IMR-90 (cell line): ENCODE measurements at regions not wholly inside any gene's neighbourhood (a gene's known extent, or its start where the extent isn't known, plus 50 kb on each side); places are given as distances from the start of the nearest gene placed in this dataset.

Source experiments
- ATAC-seq: fragments of 200-7000 bp; cut with Tn5 transposase; 2 replicates; pipeline ENCODE4 v1.9.1; 2020; ENCODE audit warnings: low read depth, mild to moderate bottlenecking, moderate library complexity
- BruUV-seq: library from RNA; stranded (reverse); fragments of 400-500 nt; replicated peaks from 2 replicates; lab custom pipeline; 2021; lab: Mats Ljungman, UMichigan
- CTCF ChIA-PET: fragments of 300-600 bp; formaldehyde crosslinking; extraction: SDS; loops from one replicate; lab custom pipeline; 2021; ENCODE audit warnings: antibody characterized with exemption; lab: Yijun Ruan, JAX
- POLR2A ChIA-PET: fragments of 300-600 bp; sonication (Branson Sonifier 250); formaldehyde crosslinking; loops from one replicate; lab custom pipeline; 2022; ENCODE audit warnings: antibody characterized with exemption; ENCODE audit not compliant: unreplicated experiment; lab: Charles Lee
- DNase-seq: peaks from one replicate; pipeline ENCODE4 v3.0.0; 2013
- H2AFZ ChIP-seq: replicated peaks from 2 replicates; pipeline ENCODE3; 2013; ENCODE audit warnings: low read length, mild to moderate bottlenecking; ENCODE audit not compliant: poor library complexity
- H2AK5ac ChIP-seq: 2 replicates; pipeline ENCODE4 v1.6.1; 2013; ENCODE audit warnings: low read depth, low read length, inconsistent platforms
- H2AK9ac ChIP-seq: replicated peaks from 2 replicates; pipeline ENCODE3; 2013; ENCODE audit warnings: mild to moderate bottlenecking, low read depth, low read length, moderate library complexity; ENCODE audit not compliant: poor library complexity
- H2BK120ac ChIP-seq: 2 replicates; pipeline ENCODE4 v1.6.1; 2013; ENCODE audit warnings: low read depth, low read length, inconsistent platforms
- H2BK15ac ChIP-seq: 3 replicates; pipeline ENCODE4 v1.6.1; 2013; ENCODE audit warnings: low read depth, low read length, inconsistent platforms
- H2BK20ac ChIP-seq: 2 replicates; pipeline ENCODE4 v1.6.1; 2013; ENCODE audit warnings: low read depth, mild to moderate bottlenecking, inconsistent platforms, low read length, moderate library complexity
- H2BK5ac ChIP-seq: 2 replicates; pipeline ENCODE4 v1.6.1; 2013; ENCODE audit warnings: mild to moderate bottlenecking, low read depth, low read length, inconsistent platforms; ENCODE audit not compliant: poor library complexity, severe bottlenecking
- H3K14ac ChIP-seq: replicated peaks from 2 replicates; pipeline ENCODE4 v1.6.1; 2013; ENCODE audit warnings: low read depth, low read length, inconsistent platforms
- H3K18ac ChIP-seq: 2 replicates; pipeline ENCODE4 v1.6.1; 2013; ENCODE audit warnings: low read depth, low read length, control low read depth
- H3K23ac ChIP-seq: 2 replicates; pipeline ENCODE4 v1.6.1; 2013; ENCODE audit warnings: low read depth, low read length, inconsistent platforms
- H3K27ac ChIP-seq: 2 replicates; pipeline ENCODE4 v1.5.1; 2013; ENCODE audit warnings: mild to moderate bottlenecking, control low read depth, low read length; ENCODE audit not compliant: insufficient read depth
- H3K27me3 ChIP-seq: 2 replicates; pipeline ENCODE4 v1.6.1; 2013; ENCODE audit warnings: low read length; ENCODE audit not compliant: control insufficient read depth, insufficient read depth
- H3K36me3 ChIP-seq: 2 replicates; pipeline ENCODE4 v1.6.1; 2013; ENCODE audit warnings: low read length, mixed read lengths; ENCODE audit not compliant: control insufficient read depth, insufficient read depth
- H3K4ac ChIP-seq: 2 replicates; pipeline ENCODE4 v1.6.1; 2013; ENCODE audit warnings: low read depth, low read length, inconsistent platforms
- H3K4me1 ChIP-seq: 2 replicates; pipeline ENCODE4 v1.6.1; 2013; ENCODE audit warnings: low read length, mixed read lengths; ENCODE audit not compliant: control insufficient read depth, insufficient read depth
- H3K4me2 ChIP-seq: 2 replicates; pipeline ENCODE4 v1.6.1; 2013; ENCODE audit warnings: low read depth, mild to moderate bottlenecking, control low read depth, low read length, moderate library complexity
- H3K4me3 ChIP-seq: 2 replicates; pipeline ENCODE4 v1.5.1; 2013; ENCODE audit warnings: low read depth, mild to moderate bottlenecking, control low read depth, low read length, moderate library complexity; ENCODE audit not compliant: insufficient read depth
- H3K56ac ChIP-seq: 2 replicates; pipeline ENCODE4 v1.6.1; 2013; ENCODE audit warnings: low read length, inconsistent platforms; ENCODE audit not compliant: insufficient read depth; ENCODE audit errors: extremely low read depth
- H3K79me1 ChIP-seq, 2 experiments: 2 replicates each; pipeline ENCODE4 v1.6.1; 2013; ENCODE audit warnings: low read length in 2 of 2, inconsistent platforms in 1 of 2, low read depth in 1 of 2
- H3K9ac ChIP-seq: 2 replicates; pipeline ENCODE4 v1.6.1; 2013; ENCODE audit warnings: low read depth, low read length, control low read depth
- H3K9me1 ChIP-seq: 2 replicates; pipeline ENCODE4 v1.6.1; 2013; ENCODE audit warnings: low read length, inconsistent platforms; ENCODE audit not compliant: insufficient read depth
- H3K9me3 ChIP-seq: 2 replicates; pipeline ENCODE4 v1.6.1; 2013; ENCODE audit warnings: low read length; ENCODE audit not compliant: control insufficient read depth, insufficient read depth
- H4K20me1 ChIP-seq: 2 replicates; pipeline ENCODE4 v1.6.1; 2013; ENCODE audit warnings: low read length, inconsistent platforms; ENCODE audit not compliant: insufficient read depth
- H4K5ac ChIP-seq: 2 replicates; pipeline ENCODE4 v1.6.1; 2013; ENCODE audit warnings: mild to moderate bottlenecking, low read depth, low read length, control low read depth
- H4K8ac ChIP-seq, 2 experiments: 2 replicates each; pipeline ENCODE4 v1.6.1; 2013; ENCODE audit warnings: low read depth in 2 of 2, low read length in 2 of 2, control low read depth in 1 of 2, inconsistent platforms in 1 of 2
- H4K91ac ChIP-seq: 2 replicates; pipeline ENCODE4 v1.6.1; 2013; ENCODE audit warnings: low read depth, low read length, inconsistent platforms; ENCODE audit not compliant: insufficient read depth
- BHLHE40 ChIP-seq: fragments of 150-350 bp; IDR thresholded peaks from 2 replicates; pipeline ENCODE4 v1.6.1; 2016; ENCODE audit warnings: mild to moderate bottlenecking, low read depth, low read length
- MAFK ChIP-seq: IDR thresholded peaks from 2 replicates; pipeline ENCODE4 v1.6.1; 2012; ENCODE audit warnings: low read depth, low read length, improper control_type of control experiment
- MXI1 ChIP-seq: IDR thresholded peaks from 2 replicates; pipeline ENCODE4 v1.6.1; 2012; ENCODE audit warnings: low read depth, mild to moderate bottlenecking, low read length, moderate library complexity, borderline replicate concordance
- POLR2A ChIP-seq: IDR thresholded peaks from 2 replicates; pipeline ENCODE4 v1.6.1; 2012; ENCODE audit warnings: mild to moderate bottlenecking, low read depth, low read length
- RFX5 ChIP-seq: IDR thresholded peaks from 2 replicates; pipeline ENCODE4 v1.8.0; 2012; ENCODE audit warnings: low read depth, mild to moderate bottlenecking, low read length, moderate library complexity
- SMC3 ChIP-seq: fragments of 150-350 bp; IDR thresholded peaks from 2 replicates; pipeline ENCODE4 v1.6.1; 2016; ENCODE audit warnings: low read depth, mild to moderate bottlenecking, antibody characterized with exemption, low read length, moderate library complexity
- WGBS, 2 experiments: methylation state at CpG; one replicate each; pipeline versions ENCODE4 v1.1.5 to v1.1.7; 2013; ENCODE audit warnings: missing lambda C conversion rate in 2 of 2; ENCODE audit not compliant: insufficient read length in 1 of 2; ENCODE audit errors: extremely low coverage in 2 of 2; 5-methylcytosine and 5-hydroxymethylcytosine counted together
- dilution Hi-C: fragments of 300-500 bp; cut with HindIII; formaldehyde crosslinking; loops from one replicate; pipeline ENCODE4 v1.14.3; 2018; ENCODE audit warnings: low sequenced_read_pairs; ENCODE audit not compliant: unreplicated experiment
- in situ Hi-C: fragments of 300-500 bp; cut with MboI; formaldehyde crosslinking; loops from 3 replicates; pipeline ENCODE4 v1.14.3; 2019; ENCODE audit warnings: low sequenced_read_pairs, inconsistent platforms, mixed read lengths
- intact Hi-C: fragments of 100-400 bp; cut with micrococcal nuclease; formaldehyde crosslinking; loops from 2 replicates; pipeline ENCODE4 v1.10.0; 2022
- TF ChIP-seq, protein P1 (sequence below): fragments of 150-350 bp; IDR thresholded peaks from 2 replicates; pipeline ENCODE4 v1.6.1; 2017; ENCODE audit warnings: mild to moderate bottlenecking, antibody characterized with exemption, low read length, low read depth

DNA sequence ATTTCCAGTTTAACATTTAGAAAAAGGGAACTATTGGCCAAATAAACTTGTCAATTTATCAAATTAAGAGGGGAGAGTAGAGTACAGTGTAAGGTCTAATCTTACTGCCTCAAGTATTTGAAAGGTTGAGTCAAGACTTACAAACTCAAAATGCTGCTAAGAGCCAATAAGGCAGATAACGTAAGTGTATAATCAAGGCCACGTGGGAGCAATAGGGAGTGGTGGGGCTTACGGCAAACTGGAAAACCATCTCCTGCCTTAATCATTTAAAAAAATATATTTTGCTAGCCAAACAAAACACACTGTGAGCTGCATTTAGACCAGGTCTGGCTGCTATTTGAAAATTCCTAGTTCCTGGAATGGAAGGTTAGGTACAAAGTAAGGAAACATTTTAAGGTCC is 107.3 kb upstream of the FRMD4B start:
- no peak overlapping the region for H2AFZ ChIP-seq
- intact Hi-C loops (no loop called here), dilution Hi-C loops (no loop called here), in situ Hi-C loops (no loop called here)
- H2BK20ac ChIP-seq: no peak overlapping the region
- H4K20me1 ChIP-seq: no peaks in the 10 kb centered on the region
- ChIA-PET POLR2A (no interaction called here), CTCF (no interaction called here)
- H3K9me3 ChIP-seq: no peaks in the 10 kb centered on the region
- WGBS, 2 experiments: no CpG with 5 or more reads among the region's 3 CpGs
- H2BK120ac ChIP-seq: no peak overlapping the region
- H4K8ac ChIP-seq: no peak overlapping the region
- H2BK5ac ChIP-seq: no peak overlapping the region
- no peak overlapping the region for H2AK9ac ChIP-seq
- H3K27ac ChIP-seq: no peak overlapping the region
- H4K91ac ChIP-seq: no peak overlapping the region
- DNase-seq (no peak), ATAC-seq (no peak)
- TF ChIP-seq MAFK (no peak), POLR2A (no peak), SMC3 (no peak), MXI1 (no peak), RFX5 (no peak), BHLHE40 (no peak)
- TF ChIP-seq, protein P1, sequence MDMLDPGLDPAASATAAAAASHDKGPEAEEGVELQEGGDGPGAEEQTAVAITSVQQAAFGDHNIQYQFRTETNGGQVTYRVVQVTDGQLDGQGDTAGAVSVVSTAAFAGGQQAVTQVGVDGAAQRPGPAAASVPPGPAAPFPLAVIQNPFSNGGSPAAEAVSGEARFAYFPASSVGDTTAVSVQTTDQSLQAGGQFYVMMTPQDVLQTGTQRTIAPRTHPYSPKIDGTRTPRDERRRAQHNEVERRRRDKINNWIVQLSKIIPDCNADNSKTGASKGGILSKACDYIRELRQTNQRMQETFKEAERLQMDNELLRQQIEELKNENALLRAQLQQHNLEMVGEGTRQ: no peak
- H3K9ac ChIP-seq: no peak overlapping the region
- H3K23ac ChIP-seq: no peak overlapping the region
- H2BK15ac ChIP-seq: no peak overlapping the region
- H3K56ac ChIP-seq: no peak overlapping the region
- H3K4me2 ChIP-seq: no peak overlapping the region
- no peak overlapping the region for H3K18ac ChIP-seq
- H4K5ac ChIP-seq: no peak overlapping the region
- H3K79me1 ChIP-seq: no peaks in the 10 kb centered on the region
- H3K4me3 ChIP-seq: no peak overlapping the region
- no peak overlapping the region for H2AK5ac ChIP-seq
- BruUV-seq: no TSS peak
- H3K36me3 ChIP-seq: no peaks in the 10 kb centered on the region
- no peak overlapping the region for H3K4ac ChIP-seq
- H3K27me3 ChIP-seq: no peaks in the 10 kb centered on the region
- no peak overlapping the region for H3K14ac ChIP-seq
- H3K9me1 ChIP-seq: no peaks in the 10 kb centered on the region
- H3K4me1 ChIP-seq: no peaks in the 10 kb centered on the region
